Muscle of arm (tissue), 1 donor: ENCODE measurements at regions not wholly inside any gene's neighbourhood (a gene's known extent, or its start where the extent isn't known, plus 50 kb on each side); places are given as distances from the start of the nearest gene placed in this dataset.
"Not testable (repeated sequence)": the region's sequence is repeated elsewhere in the genome, so short reads cannot be mapped to it uniquely, and the experiment has no call there.

Source experiments
- DNase-seq: peaks from one replicate; pipeline ENCODE4 v3.0.0-alpha.2; 2013

DNA sequence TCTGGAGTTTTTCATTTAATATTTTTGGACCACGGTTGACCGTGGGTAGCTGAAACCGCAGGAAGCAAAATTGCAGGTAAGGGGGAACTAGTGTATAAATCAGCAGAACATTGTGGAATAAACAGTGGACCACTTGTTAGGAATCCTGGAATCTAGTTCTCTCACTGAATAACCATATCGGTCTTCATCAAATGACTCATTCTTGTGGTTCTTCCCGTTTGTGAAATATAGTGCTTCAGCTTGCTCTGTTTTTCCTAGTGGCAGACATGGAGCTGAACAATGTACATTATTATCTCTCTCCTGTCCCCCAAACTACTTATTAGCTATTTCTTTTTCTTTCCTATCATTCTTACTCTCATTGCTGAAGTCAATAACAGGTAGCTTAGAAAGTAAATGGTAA, 61.9 kb downstream of the HSPA13 start:
- DNase-seq, result no peak

DNA sequence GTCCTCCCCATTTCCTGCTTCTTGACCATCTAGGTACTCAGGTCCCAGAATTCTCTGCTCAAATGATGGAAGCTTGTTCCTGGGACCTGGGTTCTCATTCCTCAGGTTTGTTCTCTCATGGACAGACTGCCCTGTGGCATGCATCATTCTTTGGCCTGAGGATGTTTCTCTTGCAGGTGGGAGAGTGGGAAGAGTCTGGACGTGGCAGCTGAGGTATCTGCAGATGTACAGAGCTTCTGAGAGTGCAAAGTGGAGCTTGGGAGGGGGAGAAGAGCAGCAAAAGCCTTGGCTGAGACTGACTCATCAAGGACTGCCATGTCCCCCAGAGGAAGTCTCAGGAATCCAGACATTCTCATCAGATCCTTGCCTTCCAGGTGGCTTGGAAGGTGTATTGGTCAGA, 63.1 kb downstream of the HSPA13 start:
- no peak for DNase-seq

DNA sequence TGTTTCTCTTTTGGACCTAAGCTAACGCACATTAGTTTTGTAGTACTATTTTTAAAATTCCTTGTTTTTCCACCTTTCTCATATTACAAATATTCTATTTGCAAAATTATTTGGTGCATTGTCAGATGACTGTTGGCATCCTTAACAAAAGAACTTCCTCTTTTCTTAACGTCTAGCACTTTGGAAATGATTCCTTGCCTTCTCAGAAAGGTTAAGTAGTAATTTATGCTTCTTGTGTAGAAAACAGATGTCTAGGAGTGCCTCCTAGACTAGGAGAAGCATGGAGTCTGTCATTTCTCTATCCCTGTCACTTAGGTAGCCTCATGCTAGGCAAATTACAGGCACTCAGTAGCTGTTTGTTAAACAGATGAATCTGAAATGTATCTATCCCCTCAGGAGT, 64.4 kb downstream of the HSPA13 start:
- no peak for DNase-seq

DNA sequence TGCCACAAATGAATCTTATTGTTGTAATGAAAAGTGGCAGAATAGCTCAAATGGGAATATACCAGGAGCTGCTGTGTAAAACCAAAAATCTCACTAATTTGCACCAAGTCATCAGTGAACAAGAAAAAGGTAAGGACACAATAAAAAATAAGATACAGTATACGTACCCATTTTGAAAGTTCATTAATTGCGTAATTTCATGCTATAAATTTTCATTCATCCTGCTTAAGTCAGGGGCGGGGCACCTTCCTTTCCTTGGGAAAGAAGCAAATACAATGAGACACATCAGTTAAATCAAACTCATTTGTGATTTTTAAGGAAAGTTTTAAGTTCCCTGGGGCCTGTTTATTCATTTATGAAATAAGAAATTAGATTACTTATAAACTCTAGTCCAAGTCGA, 65.4 kb downstream of the HSPA13 start:
- DNase-seq, result no peak

DNA sequence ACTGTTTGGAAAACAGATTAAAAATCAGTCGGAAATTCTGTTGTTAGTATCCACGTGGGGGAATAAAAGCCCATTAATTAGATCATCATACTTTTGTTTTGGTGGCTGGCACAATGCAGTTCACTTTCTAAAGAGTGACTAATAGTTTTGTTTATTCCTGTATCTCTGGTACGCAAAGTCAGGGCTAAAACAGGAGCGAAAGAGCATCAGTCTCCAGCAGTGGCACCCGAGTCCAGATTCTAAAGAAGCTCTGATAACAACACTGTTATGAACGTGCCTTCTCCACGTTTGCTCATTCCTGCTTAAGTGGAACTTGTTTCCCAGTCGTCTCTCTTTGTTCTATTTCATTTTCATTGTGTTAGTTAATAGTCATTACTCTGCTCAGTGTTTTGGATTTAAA, 69.6 kb downstream of the HSPA13 start:
- no peak for DNase-seq

DNA sequence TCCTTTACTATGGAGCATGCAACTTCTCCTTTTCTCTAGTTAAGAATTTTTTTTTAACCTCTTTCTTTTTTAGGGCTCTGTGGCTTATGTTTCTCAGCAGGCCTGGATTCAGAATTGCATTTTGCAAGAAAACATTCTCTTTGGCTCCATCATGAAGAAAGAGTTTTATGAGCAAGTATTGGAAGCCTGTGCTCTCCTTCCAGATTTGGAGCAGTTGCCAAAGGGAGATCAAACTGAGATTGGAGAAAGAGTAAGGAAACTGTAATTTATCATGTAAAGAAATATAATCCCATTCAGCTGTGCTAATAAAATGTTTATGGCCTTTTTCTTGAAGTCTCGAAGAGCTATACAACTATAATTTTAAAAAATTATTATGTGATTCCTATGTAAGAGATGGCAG, 70.1 kb downstream of the HSPA13 start:
- peak; percentile 5 for DNase-seq

DNA sequence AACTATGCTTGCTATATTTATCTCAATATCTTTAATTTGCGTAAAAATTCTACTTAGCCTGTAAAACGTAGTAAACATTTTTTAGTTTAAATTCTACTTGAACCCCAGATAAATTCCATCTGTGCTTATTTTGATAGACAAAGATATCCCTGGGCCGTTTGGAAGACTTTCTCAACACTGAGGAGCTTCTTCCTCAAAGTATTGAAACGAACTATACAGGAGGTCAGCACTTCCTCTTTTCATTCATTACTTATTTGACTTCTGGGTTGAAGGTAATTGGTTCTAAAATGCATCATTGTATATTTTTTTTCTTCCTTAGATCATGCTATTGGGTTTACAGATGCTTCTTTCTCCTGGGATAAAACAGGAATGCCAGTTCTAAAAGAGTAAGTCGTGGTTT, 74.7 kb downstream of the HSPA13 start:
- no peak for DNase-seq

DNA sequence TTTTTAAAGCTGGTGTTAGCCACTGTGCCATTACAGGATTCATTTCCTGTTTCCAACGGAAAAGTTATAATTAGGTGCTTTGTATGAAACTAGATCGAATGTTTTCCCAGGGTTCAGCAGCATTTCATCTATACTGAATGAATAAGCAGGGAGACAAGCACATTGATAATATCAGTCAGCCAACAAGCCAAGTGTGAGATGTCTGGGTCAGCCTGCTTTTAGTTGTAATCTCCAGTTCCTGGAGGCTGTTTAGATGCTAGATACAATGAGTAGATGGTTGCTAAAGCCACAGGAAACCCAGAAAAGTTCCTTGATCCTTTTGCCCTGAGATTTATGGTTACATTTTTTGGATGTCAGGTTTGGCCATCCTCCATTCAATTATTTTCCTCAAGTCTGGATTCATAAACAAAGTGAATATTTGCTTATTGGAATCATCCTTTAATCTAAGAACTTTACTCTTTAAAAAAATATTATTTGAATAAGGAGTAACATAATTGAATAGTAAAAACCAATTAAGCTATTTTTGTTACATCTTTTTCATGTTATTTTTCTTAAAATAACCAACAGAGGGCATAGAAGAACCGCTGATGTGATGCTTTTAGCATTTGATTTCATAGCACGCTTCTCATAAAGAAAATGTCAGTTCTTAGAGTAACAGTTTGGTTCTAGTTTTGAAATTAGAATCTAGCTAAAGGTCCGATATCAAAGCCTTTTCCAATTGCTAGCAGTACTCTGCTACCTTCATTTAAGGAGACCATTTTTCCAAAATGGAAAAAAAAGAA, 76.6 kb downstream of the HSPA13 start:
- DNase-seq, result peak; percentile 15

DNA sequence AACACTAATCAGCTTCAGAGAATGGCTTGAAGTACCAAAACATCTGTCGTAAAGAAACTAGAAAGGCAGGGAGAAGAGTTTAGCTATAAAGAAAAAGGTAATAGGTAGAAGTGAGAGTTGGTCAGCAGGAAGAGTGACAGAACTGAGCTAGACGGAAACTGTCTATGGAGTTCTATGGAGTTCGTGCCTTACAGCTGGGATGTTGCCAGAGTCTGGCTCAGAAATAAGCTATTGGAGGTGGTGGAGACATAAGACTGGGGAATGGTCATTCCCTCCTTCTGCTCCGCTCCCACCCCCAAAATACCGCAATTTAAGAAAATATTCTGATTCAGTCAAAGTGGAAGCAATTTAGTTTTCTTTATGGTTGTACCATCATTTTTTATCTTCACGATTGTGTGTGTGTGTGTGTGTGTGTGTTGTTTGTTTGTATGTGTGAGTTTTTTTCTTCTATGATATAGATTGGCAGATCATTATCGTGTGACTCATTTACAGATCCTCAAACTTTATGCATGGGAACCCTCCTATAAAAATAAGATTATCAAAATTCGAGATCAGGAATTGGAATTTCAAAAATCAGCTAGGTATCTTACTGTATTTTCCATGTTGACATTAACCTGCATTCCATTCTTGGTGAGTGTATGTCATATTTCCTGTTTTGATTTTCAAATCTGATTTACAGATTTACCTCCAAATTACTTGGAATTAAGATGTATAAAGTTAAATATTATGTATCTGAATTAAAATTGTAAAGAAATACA, 79.0 kb downstream of the HSPA13 start:
- DNase-seq, result no peak

DNA sequence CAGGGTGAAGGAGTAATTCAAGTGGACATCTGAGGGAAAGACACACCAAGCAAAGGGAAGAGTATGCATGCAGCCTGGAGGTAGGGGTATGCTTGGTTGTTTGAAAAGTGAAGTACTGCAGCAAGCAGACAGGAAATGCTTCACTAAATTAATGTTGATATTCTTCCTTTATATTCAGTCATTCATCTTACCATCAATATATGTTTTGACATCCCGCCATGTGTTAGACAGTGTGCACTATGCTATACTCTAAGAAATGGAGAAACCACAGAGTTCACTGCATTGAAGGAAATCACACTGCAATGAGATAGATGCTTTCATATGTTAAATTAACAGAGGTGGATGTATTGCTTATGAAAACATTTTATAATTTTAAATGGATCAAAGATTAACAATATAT, 82.9 kb downstream of the HSPA13 start:
- no peak for DNase-seq

DNA sequence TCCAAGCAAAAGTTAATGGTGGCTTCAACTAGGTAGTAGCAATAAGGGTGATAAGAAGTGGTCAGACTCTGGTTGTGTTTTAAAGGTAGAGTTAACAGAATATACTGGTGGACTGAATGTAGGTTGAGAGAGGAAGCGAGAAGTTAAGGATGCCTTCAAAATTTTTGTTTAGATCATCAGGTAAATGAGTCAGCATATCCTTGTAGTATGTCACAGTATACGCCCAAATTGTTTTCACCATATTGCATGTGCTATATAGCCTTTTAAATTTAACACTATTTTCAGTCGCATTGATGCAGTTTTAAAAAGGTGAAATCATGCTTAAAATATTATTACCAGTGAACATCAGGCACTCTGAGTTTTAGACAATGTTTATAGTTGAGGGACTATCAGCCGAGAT, 74.6 kb downstream of the RBM11 start:
- no peak for DNase-seq

DNA sequence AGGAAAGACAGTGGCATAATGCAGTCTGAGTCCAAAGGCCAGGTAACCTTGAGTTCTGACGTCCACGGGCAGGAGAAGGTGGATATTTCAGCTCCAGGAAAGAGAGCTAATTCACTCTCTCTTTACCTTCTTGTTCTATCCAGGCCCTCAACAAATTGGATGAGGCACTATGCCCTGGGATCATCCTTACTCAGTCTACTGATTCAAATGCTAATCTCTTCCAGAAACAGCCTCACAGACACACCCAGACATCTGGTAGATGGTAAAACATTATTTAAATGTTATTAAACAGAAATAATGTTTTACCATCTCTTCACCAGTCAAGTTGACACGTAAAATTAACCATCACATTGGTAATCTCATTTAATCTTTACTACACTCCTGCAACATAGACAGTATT, 73.0 kb downstream of the RBM11 start:
- DNase-seq, result no peak

DNA sequence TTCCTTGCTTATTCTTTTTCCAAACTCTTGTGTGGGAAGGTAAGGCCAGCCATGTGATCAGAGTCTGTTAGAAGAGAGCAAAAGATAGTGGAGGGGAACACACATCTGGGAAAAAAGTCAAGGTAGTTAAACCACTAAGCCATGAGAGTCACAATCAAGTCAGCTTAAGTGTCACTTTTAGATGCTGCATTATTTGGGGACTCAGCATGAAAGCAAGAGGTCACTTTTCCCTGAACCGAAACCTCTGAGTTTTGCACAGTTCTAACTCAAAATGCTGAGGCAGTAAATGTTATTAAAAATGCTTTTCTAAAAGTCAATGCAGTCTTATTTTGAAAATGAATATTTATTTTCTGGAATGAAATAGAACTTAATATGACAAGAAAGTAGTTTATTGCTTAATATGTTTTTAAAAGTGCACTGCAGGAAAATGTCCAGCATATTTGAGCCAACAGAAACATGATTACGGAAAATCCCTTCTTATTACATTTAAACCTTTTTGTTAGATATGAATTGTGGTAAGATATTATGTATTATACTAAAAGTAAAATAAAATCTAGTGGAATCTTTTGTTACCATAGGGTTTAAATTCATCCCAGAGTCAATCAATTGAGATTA, 69.3 kb downstream of the RBM11 start:
- DNase-seq, result peak; percentile 14

DNA sequence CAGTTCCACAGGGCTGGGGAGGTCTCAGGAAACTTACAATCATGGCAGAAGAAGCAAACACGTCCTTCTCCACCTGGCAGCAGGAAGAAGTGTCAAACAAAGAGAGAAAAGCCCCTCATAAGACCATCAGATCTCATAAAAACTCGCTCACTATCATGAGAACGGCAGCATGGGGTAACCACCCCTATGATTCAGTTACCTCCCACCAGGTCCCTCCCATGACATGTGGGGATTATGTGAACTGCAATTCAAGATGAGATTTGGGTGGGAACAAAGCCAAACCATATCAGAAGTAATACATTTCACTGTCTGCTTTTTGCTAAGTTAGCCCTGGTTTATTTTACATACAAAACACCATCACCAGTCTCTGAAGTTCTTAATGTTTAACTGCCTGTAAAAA, 68.5 kb downstream of the RBM11 start:
- DNase-seq, result no peak

DNA sequence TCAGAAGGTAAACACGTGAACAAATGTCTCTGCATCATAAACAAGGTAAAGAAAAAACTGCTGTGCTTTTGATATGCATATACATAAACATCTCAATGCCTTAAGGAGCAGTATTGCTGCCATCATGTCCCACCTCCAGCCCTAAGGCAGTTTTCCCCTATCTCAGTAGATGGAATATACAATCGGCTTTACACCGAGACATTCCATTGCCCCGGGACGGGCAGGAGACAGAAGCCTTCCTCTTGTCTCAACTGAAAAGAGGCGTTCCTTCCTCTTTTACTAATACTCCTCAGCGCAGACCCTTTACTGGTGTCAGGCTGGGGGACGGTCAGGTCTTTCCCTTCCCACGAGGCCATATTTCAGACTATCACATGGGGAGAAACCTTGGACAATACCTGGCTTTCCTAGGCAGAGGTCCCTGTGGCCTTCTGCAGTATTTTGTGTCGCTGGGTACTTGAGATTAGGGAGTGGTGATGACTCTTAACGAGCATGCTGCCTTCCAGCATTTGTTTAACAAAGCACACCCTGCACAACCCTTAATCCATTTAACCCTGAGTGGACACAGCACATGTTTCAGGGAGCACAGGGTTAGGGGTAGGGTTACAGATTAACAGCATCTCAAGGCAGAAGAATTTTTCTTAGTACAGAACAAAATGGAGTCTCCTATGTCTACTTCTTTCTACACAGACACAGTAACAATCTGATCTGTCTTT, 65.4 kb downstream of the RBM11 start:
- not testable (repeated sequence) for DNase-seq
